ENCODE measurements at regions not wholly inside any gene's neighbourhood (a gene's known extent, or its start where the extent isn't known, plus 50 kb on each side); places are given as distances from the start of the nearest gene placed in this dataset.

DNA sequence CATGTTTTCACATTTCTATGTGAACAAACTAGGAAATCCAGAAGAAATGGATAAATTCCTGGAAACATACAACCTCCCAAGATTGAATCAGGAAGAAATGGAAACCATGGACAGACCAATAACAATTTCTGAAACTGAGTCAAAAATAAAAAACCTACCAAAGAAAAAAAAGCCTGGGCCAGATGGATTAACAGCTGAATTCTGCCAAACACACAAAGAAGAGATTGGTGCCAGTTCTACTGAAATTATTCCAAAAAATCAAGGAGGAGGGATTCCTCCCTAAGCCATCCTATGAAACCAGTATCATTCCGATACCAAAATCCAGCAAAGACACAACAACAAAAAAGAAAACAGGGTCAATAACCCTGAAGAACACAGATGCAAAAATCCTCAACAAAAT is 166.9 kb upstream of the FBXL7 start:
- Histone ChIP-seq H3K4me3 (ENCODE audit: low read length) (no peak overlapping the region), H3K4me1 (ENCODE audit: control insufficient read depth, low read length) (no peaks in the 10 kb centered on the region), H3K36me3 (ENCODE audit: control insufficient read depth, low read length) (no peaks in the 10 kb centered on the region), H3K4me2 (ENCODE audit: low read length) (no peak overlapping the region), H3F3A (ENCODE audit: control insufficient read depth, insufficient read depth) (no peaks in the 10 kb centered on the region), H3K79me2 (ENCODE audit: control insufficient read depth, low read length) (no peaks in the 10 kb centered on the region), H3K9me2 (replicated peaks; ENCODE audit: control insufficient read depth, low read length) (no peaks in the 10 kb centered on the region), H4K20me1 (ENCODE audit: control insufficient read depth, insufficient read depth, low read depth, low read length) (no peaks in the 10 kb centered on the region), H3K27me3 (ENCODE audit: control insufficient read depth, low read length) (no peaks in the 10 kb centered on the region), H3K27ac (ENCODE audit: low read depth, low read length) (no peak overlapping the region), H3K9me3 (ENCODE audit: control insufficient read depth, insufficient read depth, low read length) (no peaks in the 10 kb centered on the region)
- TF ChIP-seq, protein P1, sequence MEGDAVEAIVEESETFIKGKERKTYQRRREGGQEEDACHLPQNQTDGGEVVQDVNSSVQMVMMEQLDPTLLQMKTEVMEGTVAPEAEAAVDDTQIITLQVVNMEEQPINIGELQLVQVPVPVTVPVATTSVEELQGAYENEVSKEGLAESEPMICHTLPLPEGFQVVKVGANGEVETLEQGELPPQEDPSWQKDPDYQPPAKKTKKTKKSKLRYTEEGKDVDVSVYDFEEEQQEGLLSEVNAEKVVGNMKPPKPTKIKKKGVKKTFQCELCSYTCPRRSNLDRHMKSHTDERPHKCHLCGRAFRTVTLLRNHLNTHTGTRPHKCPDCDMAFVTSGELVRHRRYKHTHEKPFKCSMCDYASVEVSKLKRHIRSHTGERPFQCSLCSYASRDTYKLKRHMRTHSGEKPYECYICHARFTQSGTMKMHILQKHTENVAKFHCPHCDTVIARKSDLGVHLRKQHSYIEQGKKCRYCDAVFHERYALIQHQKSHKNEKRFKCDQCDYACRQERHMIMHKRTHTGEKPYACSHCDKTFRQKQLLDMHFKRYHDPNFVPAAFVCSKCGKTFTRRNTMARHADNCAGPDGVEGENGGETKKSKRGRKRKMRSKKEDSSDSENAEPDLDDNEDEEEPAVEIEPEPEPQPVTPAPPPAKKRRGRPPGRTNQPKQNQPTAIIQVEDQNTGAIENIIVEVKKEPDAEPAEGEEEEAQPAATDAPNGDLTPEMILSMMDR (IDR thresholded peaks at IDR 0.05; ENCODE audit: low read depth, low read length, poor library complexity, severe bottlenecking), result no peak
- no peak for TF ChIP-seq EZH2phosphoT487 (IDR thresholded peaks at IDR 0.05; ENCODE audit: borderline replicate concordance, low read length)

DNA sequence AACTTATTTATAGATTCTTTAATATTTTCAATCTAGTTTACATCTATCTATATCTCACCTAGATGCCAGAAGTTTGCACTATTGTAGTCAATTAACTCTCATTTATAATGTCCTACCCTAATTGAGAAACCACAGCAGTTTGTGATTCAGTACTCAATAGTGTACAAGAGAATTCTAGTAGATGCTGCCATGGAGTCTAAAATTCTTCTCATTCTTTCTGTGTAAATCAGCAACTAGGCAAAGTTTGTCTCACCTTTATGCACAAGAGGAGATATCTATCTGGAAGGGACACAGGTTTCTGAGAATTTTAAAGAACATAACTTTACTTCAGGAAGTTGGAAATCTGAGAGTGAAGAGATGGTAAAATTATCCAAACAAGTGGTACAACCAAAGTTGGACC is 173.0 kb upstream of the FBXL7 start:
- TF ChIP-seq, protein P1 (IDR thresholded peaks at IDR 0.05; ENCODE audit: low read depth, low read length, poor library complexity, severe bottlenecking), result no peak
- no peak for TF ChIP-seq EZH2phosphoT487 (IDR thresholded peaks at IDR 0.05; ENCODE audit: borderline replicate concordance, low read length)
- Histone ChIP-seq H3K4me2 (ENCODE audit: low read length) (no peak overlapping the region), H3K36me3 (ENCODE audit: control insufficient read depth, low read length) (no peaks in the 10 kb centered on the region), H4K20me1 (ENCODE audit: control insufficient read depth, insufficient read depth, low read depth, low read length) (no peaks in the 10 kb centered on the region), H3K9me2 (replicated peaks; ENCODE audit: control insufficient read depth, low read length) (no peaks in the 10 kb centered on the region), H3K4me3 (ENCODE audit: low read length) (no peak overlapping the region), H3K9me3 (ENCODE audit: control insufficient read depth, insufficient read depth, low read length) (no peaks in the 10 kb centered on the region), H3K27ac (ENCODE audit: low read depth, low read length) (no peak overlapping the region), H3K27me3 (ENCODE audit: control insufficient read depth, low read length) (no peaks in the 10 kb centered on the region), H3K4me1 (ENCODE audit: control insufficient read depth, low read length) (no peaks in the 10 kb centered on the region), H3F3A (ENCODE audit: control insufficient read depth, insufficient read depth) (no peaks in the 10 kb centered on the region), H3K79me2 (ENCODE audit: control insufficient read depth, low read length) (no peaks in the 10 kb centered on the region)

DNA sequence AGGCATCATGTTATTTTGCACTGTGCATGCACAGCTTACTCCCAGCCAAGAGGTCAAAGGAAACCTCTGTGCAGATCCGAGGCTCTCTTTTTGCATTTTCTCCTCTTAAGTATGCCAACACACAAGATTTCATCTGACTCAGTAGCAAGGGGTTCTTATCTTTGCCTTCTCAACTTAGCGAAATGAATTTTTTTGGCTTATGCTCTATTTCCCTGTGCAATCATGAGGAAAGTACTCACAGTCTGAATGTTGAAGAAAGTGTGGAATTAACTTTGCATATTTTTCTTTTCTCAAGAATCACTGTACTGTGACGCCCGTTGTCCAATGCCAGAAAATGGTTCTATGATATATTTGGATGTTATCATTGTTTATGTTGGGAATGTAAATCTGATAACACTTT is 173.5 kb upstream of the FBXL7 start:
- Histone ChIP-seq H3K79me2 (ENCODE audit: control insufficient read depth, low read length) (no peaks in the 10 kb centered on the region), H4K20me1 (ENCODE audit: control insufficient read depth, insufficient read depth, low read depth, low read length) (no peaks in the 10 kb centered on the region), H3K4me1 (ENCODE audit: control insufficient read depth, low read length) (no peaks in the 10 kb centered on the region), H3K4me3 (ENCODE audit: low read length) (no peak overlapping the region), H3K4me2 (ENCODE audit: low read length) (no peak overlapping the region), H3K36me3 (ENCODE audit: control insufficient read depth, low read length) (no peaks in the 10 kb centered on the region), H3K9me2 (replicated peaks; ENCODE audit: control insufficient read depth, low read length) (no peaks in the 10 kb centered on the region), H3K27ac (ENCODE audit: low read depth, low read length) (no peak overlapping the region), H3K27me3 (ENCODE audit: control insufficient read depth, low read length) (no peaks in the 10 kb centered on the region), H3F3A (ENCODE audit: control insufficient read depth, insufficient read depth) (no peaks in the 10 kb centered on the region), H3K9me3 (ENCODE audit: control insufficient read depth, insufficient read depth, low read length) (no peaks in the 10 kb centered on the region)
- TF ChIP-seq, protein P1 (IDR thresholded peaks at IDR 0.05; ENCODE audit: low read depth, low read length, poor library complexity, severe bottlenecking), result no peak
- TF ChIP-seq EZH2phosphoT487 (IDR thresholded peaks at IDR 0.05; ENCODE audit: borderline replicate concordance, low read length), result no peak

DNA sequence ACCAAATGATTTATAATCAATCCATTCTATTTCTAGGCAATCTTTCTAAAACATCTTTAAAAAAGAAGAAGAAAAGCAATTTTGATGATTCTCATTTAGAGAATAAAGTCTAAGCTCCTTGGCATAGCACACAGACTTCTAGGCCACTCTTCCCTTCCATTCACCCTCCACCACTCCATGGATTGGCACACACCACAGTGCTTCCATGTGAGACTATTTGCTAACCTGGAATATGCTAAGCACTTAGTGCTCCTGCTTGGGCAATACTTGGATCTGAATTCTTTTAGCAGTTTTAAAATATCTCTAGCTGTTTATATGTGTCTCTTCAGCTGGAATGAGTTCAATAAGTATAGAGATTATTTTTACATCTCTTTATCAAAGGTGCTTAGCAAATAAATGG is 177.6 kb upstream of the FBXL7 start:
- Histone ChIP-seq H3K4me2 (ENCODE audit: low read length) (no peak overlapping the region), H3K4me3 (ENCODE audit: low read length) (no peak overlapping the region), H3K9me3 (ENCODE audit: control insufficient read depth, insufficient read depth, low read length) (no peaks in the 10 kb centered on the region), H3K36me3 (ENCODE audit: control insufficient read depth, low read length) (no peaks in the 10 kb centered on the region), H3K9me2 (replicated peaks; ENCODE audit: control insufficient read depth, low read length) (no peaks in the 10 kb centered on the region), H3F3A (ENCODE audit: control insufficient read depth, insufficient read depth) (no peaks in the 10 kb centered on the region), H3K79me2 (ENCODE audit: control insufficient read depth, low read length) (no peaks in the 10 kb centered on the region), H3K4me1 (ENCODE audit: control insufficient read depth, low read length) (no peaks in the 10 kb centered on the region), H4K20me1 (ENCODE audit: control insufficient read depth, insufficient read depth, low read depth, low read length) (no peaks in the 10 kb centered on the region), H3K27me3 (ENCODE audit: control insufficient read depth, low read length) (no peaks in the 10 kb centered on the region), H3K27ac (ENCODE audit: low read depth, low read length) (no peak overlapping the region)
- TF ChIP-seq, protein P1 (IDR thresholded peaks at IDR 0.05; ENCODE audit: low read depth, low read length, poor library complexity, severe bottlenecking), result no peak
- no peak for TF ChIP-seq EZH2phosphoT487 (IDR thresholded peaks at IDR 0.05; ENCODE audit: borderline replicate concordance, low read length)

Measured in DOHH2 (cell line).